ENCODE measurements at regions not wholly inside any gene's neighbourhood (a gene's known extent, or its start where the extent isn't known, plus 50 kb on each side); places are given as distances from the start of the nearest gene placed in this dataset.

DNA sequence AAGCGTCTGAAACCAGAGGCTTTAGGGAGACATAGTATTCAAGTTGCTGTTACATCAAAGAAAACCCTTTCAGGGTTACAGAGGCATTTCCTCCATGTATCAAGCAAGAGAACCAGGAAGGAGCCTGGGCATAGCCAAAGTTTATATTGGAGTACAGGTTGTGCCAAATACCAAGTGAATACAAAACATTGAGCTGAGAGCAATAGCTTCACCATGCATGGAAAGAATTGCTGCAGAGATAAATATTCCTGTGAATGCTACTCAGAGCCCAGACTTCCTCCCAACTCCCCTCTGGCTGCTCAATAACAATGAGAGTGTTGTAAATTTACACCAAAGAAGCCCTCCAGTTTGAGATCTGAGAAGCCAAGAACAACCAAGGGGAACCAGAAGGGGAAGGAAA is 618.9 kb downstream of the DHX35 start:
- DNase-seq (ENCODE audit: low read depth) = no peak

DNA sequence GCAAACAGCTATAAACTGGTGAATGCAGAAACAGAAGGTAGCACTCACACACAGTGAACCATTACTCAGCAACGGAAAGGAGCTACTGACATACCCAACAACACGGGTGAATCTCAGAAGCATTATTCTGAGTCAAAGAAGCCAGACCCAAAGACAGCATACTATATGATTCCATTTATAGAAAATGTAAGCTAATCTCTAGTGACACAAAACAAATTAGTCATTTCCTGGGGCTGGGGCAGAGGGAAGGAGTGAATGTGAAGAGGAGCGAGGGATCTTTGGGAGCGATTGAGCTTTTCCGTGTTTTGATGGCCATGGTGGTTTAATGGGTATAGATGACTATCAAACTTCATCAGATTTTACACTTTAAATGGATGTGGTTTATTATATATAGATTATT is 614.6 kb downstream of the DHX35 start:
- DNase-seq (ENCODE audit: low read depth) = peak; percentile 1

- DNase-seq (ENCODE audit: low read depth) = no peak
Measured at GRCh38 chr20:39574061-39574460, 611.9 kb downstream of the DHX35 start.

GRCh38 chr20:39571171-39571570 is 609.0 kb downstream of the DHX35 start:
- DNase-seq (ENCODE audit: low read depth) = no peak

DNA sequence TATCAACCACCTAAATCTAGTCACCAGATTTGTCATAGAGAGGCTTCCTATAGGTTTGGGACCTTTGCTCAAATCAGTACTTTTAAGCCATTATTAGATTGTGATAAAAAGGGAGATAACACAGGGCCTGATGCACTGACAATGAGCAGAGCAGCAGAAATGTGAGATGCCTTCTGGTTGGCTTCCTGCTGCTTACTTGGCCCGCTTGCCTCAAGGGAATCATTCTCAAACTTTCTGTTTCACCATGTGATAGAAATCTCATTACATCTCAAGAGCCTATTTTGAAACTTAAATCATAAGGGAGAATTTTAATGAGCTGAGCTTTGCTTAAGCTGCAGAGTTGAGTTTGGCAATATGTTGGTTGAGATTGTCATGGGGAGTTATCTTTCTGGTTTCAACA is 606.0 kb downstream of the DHX35 start:
- no peak for DNase-seq (ENCODE audit: low read depth)

DNA sequence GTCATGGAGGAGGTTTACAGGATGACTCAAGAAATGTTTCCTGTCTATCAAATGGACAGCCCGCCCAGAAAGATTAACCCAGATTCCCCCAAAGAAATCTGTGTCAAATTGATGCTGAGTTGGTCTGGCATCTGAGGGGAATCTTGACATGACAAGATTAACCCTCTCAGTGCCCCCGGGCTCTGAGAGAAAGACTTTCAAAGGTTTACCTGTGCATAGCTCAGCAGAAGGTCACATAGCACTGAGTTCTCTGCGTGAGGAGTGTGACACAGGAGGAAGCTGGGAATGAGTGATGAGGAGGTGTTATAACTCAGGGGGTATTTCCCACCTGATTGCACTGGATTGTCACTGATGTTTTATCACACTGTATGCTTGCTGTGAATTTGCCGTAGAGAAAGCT is 601.2 kb downstream of the DHX35 start:
- DNase-seq (ENCODE audit: low read depth) = no peak

- DNase-seq (ENCODE audit: low read depth) = no peak
Measured at GRCh38 chr20:39554341-39554740, 592.2 kb downstream of the DHX35 start.

DNA sequence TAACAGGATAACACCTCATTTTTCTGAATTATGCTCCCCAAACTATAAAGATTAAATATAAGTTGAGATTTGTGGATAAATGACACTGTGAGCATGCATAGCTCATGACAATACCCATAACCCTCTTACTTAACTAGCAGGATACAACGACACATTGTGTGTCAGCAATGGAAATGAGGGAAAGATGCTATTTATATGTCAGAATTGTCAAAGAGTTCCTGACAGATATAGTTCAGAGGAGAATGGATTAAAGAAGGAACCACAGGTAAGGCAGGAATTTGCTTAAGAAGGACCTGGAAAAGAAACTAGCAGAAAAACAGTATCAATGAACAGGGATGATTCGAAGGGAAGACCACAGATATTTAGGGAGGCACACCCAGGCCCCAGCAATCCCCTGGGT is 591.0 kb downstream of the DHX35 start:
- no peak for DNase-seq (ENCODE audit: low read depth)

GRCh38 chr20:39549733-39550132 is 587.6 kb downstream of the DHX35 start:
- no peak for DNase-seq (ENCODE audit: low read depth)

GRCh38 chr20:39547546-39548408 is 585.6 kb downstream of the DHX35 start:
- no peak for DNase-seq (ENCODE audit: low read depth)

- DNase-seq (ENCODE audit: low read depth) = no peak
Measured at GRCh38 chr20:39541136-39541803, 579.1 kb downstream of the DHX35 start.

- no peak for DNase-seq (ENCODE audit: low read depth)
Measured at GRCh38 chr20:39538317-39538716, 576.2 kb downstream of the DHX35 start.

DNA sequence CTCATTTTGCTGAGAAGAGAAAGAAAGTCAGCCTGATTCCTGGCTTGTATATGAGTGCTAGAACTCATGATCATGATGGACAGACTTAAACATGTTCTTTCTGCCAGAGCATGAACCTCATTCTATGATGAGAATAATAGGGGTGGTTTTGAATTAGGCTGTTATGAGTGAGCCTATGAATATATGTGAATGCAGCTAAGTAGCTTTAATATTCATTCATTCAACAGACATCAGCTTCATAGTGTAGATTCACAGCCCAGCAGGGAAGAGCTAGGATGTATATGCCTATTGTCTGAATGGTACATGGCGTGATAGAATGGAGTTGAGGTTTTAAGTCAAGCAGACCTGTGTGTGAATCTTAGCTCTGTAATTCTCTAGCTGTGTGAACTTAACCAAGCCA is 573.2 kb downstream of the DHX35 start:
- DNase-seq (ENCODE audit: low read depth) = no peak

GRCh38 chr20:39534846-39535245 is 572.7 kb downstream of the DHX35 start:
- no peak for DNase-seq (ENCODE audit: low read depth)

- DNase-seq (ENCODE audit: low read depth) = no peak
Measured at GRCh38 chr20:39533858-39534257, 571.7 kb downstream of the DHX35 start.

DNA sequence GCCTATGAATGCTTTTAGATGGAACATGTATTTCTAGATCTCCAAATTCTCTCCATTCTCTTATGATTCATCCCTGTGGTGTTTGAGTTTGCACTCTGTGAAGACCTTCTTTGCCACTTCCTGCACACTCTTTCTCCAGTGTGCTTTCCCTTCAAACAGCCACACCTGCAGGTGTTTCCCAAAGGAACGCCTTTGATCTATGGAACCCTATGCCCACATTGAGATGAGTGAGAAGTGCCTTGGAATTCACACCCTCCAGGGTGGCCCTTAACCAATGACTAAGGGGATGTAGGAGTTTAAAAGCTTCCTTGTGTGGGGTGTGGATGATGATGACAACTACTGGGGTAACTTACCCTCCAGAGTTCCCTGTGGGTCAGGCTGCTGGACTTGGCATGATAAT is 570.1 kb downstream of the DHX35 start:
- no peak for DNase-seq (ENCODE audit: low read depth)

DNA sequence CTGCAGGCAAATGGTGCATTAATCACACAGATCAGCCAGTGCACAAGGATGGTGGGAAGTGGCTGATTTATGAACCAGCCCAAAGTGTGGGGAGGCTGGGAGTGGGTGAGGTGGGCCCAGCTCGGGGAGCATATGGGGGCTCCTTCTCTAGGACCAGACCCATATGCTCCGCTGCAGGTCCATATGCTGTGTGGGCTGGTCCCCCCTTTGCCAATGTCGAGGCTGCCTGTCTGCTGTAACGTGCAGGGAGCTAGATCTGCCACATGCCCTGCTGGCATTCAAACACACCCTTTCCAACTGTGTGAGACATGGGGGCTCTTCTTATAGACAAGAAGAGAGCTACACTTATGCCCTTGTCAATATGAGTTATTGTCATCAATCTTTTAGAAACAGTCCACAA is 566.3 kb downstream of the DHX35 start:
- no peak for DNase-seq (ENCODE audit: low read depth)

DNA sequence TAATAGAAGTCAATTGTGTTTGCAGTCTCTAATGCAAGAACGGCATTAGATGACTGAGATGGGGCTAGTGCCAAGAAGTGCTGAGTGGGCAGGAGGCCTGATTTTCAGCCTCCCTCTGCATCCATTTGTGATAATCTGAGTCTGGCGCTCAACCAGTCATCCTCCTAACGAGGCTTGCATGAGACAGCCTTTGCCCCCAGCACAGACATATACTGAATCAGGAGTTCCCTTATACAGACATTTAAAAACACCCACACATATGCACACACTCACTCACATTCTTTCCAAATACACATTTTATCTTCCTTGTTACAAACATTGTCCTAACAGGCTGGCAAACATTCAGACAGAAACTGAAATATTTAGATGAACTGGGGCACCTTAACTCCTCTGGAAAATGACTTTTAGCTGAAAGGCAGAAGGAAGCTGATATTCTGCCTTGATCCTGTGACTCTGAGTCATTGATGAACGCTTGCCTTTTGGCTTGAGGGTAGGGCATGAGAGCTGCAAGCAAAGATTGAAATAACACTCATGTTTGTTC is 562.3 kb downstream of the DHX35 start:
- DNase-seq (ENCODE audit: low read depth) = no peak

GRCh38 chr20:39523405-39523804 is 561.3 kb downstream of the DHX35 start:
- no peak for DNase-seq (ENCODE audit: low read depth)

DNA sequence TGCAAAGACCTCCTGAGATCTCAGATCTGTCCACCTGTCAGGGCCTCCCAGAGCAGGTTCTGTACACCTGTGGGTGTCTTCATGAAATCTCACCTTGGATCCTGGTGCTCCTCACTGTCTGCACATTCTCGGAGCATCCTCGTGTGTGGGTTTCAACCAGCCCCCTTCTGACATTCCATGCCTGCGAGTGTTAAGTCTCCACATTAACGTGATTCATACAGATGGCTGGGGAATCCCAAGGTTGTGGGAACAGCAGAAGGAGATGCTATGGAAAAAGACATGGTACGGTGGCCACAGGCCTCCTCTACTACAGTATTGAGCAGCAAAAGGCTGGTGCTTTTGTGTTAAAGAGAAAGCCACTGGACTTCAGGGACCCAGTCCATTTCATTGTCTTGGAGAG is 556.5 kb downstream of the DHX35 start:
- DNase-seq (ENCODE audit: low read depth) = no peak

DNA sequence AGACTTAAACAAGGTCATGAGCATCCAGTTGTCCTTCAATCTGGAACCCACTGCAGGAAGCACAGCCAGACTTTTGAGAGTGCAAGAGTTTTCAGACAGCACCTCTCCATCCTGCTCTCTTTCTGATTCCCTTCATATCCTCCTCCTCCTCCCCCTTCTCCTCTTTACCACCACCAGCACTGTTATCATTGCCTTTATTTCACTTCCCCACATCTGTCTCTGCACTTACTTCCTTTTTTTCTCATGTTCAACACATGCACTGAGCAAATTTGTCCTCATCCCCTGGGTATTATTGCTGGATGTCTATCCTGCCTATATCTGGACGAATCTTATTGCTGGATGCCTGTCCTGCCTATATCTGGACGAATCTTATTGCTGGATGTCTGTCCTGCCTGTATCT is 554.8 kb downstream of the DHX35 start:
- DNase-seq (ENCODE audit: low read depth) = no peak

DNA sequence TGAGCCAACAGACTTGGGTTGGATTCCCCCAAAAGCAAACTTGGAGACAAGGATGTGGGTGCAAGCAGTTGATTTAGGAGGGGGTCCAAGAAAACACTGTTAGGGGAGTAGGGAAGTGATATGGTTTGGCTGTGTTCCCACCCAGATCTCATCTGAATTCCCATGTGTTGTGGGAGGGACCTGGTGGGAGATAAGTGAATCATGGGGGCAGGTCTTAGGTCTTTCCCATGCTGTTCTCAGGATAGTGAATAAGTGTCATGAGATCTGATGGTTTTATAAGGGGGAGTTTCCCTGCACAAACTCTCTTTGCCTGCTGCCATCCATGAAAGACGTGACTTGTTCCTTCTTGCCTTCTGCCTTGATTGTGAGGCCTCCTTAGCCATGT is 542.6 kb downstream of the DHX35 start:
- DNase-seq (ENCODE audit: low read depth) = no peak

Data from Daoy (cell line).